ENCODE measurements at regions not wholly inside any gene's neighbourhood (a gene's known extent, or its start where the extent isn't known, plus 50 kb on each side); places are given as distances from the start of the nearest gene placed in this dataset.

GRCh38 chr5:57696825-57697570 is 214.4 kb upstream of the ACTBL2 start:
- H3K9me3 ChIP-seq: no peaks in the 10 kb centered on the region
- peaks cover 23% of the 10 kb centered on the region for H3K4me1 ChIP-seq (ENCODE audit: insufficient read depth)
- DNase-seq: peak in 3 of 5 donors; percentile 24 to 39 (median 31)
- H3K4me3 ChIP-seq: no peak overlapping the region
- TF ChIP-seq, protein P1, sequence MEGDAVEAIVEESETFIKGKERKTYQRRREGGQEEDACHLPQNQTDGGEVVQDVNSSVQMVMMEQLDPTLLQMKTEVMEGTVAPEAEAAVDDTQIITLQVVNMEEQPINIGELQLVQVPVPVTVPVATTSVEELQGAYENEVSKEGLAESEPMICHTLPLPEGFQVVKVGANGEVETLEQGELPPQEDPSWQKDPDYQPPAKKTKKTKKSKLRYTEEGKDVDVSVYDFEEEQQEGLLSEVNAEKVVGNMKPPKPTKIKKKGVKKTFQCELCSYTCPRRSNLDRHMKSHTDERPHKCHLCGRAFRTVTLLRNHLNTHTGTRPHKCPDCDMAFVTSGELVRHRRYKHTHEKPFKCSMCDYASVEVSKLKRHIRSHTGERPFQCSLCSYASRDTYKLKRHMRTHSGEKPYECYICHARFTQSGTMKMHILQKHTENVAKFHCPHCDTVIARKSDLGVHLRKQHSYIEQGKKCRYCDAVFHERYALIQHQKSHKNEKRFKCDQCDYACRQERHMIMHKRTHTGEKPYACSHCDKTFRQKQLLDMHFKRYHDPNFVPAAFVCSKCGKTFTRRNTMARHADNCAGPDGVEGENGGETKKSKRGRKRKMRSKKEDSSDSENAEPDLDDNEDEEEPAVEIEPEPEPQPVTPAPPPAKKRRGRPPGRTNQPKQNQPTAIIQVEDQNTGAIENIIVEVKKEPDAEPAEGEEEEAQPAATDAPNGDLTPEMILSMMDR (IDR thresholded peaks at IDR 0.05): no peak
- TF ChIP-seq EP300 (IDR thresholded peaks at IDR 0.05): no peak
- TF ChIP-seq POLR2A (IDR thresholded peaks at IDR 0.05): no peak
- intact Hi-C loops (cut with DNase I): no loop called here
- H3K27me3 ChIP-seq: no peaks in the 10 kb centered on the region
- peak overlapping the region; percentile 16 to 63 for H3K27ac ChIP-seq
- WGBS, 3 donors: 5 to 8% (median 7%) methylated on average over 4 of the region's 4 CpGs
- H3K36me3 ChIP-seq: no peaks in the 10 kb centered on the region

- whole genome bisulfite sequencing, 3 donors: 4 to 14% (median 13%) methylated on average over 1 of the region's 1 CpG
- peak in 3 of 5 donors; percentile 19 to 20 (median 20) for DNase-seq
- Histone ChIP-seq H3K4me1 (ENCODE audit: insufficient read depth) (peaks cover 23% of the 10 kb centered on the region), H3K27me3 (no peaks in the 10 kb centered on the region), H3K4me3 (no peak overlapping the region), H3K27ac (peak overlapping the region in 1 of 2 donors; percentile 63), H3K36me3 (no peaks in the 10 kb centered on the region), H3K9me3 (no peaks in the 10 kb centered on the region)
- no peak for TF ChIP-seq EP300 (IDR thresholded peaks at IDR 0.05)
- no peak for TF ChIP-seq POLR2A (IDR thresholded peaks at IDR 0.05)
- TF ChIP-seq, protein P1 (IDR thresholded peaks at IDR 0.05): no peak
- intact Hi-C loops (cut with DNase I): no loop called here
Measured at GRCh38 chr5:57696389-57696769, 213.8 kb upstream of the ACTBL2 start.

DNA sequence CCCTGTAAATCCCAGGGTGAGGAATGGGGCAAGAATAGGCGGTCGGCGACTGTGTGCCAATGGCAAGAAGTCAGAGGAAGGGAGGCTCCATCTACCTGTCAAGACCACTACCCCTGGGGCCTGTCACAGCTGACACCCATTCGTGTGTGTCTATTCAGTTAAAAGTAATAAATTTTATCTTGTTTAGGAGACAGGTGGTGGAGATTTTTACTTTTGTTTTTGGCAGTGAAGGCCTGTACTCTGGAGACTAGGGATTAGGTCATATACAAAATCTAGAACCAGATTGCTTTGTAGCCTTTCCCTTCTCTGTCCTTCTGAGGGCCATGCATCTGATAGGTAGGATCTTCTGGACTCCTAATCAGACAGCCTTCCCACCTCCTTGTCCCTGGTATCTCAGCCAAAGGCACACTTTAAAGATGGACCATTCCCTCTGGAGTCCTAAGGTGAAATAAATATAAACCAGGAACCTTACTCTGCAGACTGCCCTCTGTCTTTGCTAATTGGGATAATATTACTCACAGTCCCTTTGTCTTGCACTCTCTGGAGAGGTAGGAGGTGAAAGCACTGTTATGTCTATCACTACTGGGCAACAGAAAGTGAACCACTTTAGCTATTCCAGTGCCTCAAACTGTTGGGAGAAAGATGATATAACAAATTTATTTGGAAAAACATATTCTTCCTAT is 213.2 kb upstream of the ACTBL2 start:
- Histone ChIP-seq H3K4me3 (no peak overlapping the region), H3K4me1 (ENCODE audit: insufficient read depth) (peaks cover 23% of the 10 kb centered on the region), H3K27ac (peak overlapping the region in 1 of 2 donors; percentile 63), H3K9me3 (no peaks in the 10 kb centered on the region), H3K27me3 (no peaks in the 10 kb centered on the region), H3K36me3 (no peaks in the 10 kb centered on the region)
- peak in 2 of 5 donors; percentile 18 to 21 for DNase-seq
- WGBS, 3 donors: 79 to 92% (median 90%) methylated on average over 4 of the region's 4 CpGs
- intact Hi-C loops (cut with DNase I): no loop called here
- no peak for TF ChIP-seq POLR2A (IDR thresholded peaks at IDR 0.05)
- no peak for TF ChIP-seq EP300 (IDR thresholded peaks at IDR 0.05)
- TF ChIP-seq, protein P1 (IDR thresholded peaks at IDR 0.05): peak in 1 of 3 donors; percentile 4

GRCh38 chr5:57695179-57695578 is 212.6 kb upstream of the ACTBL2 start:
- H3K4me1 ChIP-seq (ENCODE audit: insufficient read depth): peaks cover 23% of the 10 kb centered on the region

More at GRCh38 chr5:57695179-57695578, 212.6 kb upstream of the ACTBL2 start:
- WGBS, 3 donors: 82 to 89% (median 83%) methylated on average over 5 of the region's 5 CpGs
- intact Hi-C loops (cut with DNase I): no loop called here
- H3K9me3 ChIP-seq: no peaks in the 10 kb centered on the region
- no peaks in the 10 kb centered on the region for H3K27me3 ChIP-seq
- no peak for DNase-seq
- TF ChIP-seq, protein P1 (IDR thresholded peaks at IDR 0.05): no peak
- TF ChIP-seq EP300 (IDR thresholded peaks at IDR 0.05) (no peak), POLR2A (IDR thresholded peaks at IDR 0.05) (no peak)
- H3K36me3 ChIP-seq: no peaks in the 10 kb centered on the region
- peak overlapping the region in 1 of 2 donors; percentile 63 for H3K27ac ChIP-seq
- no peak overlapping the region for H3K4me3 ChIP-seq

Measured in ovary (tissue), 7 donors.